ENCODE measurements at regions not wholly inside any gene's neighbourhood (a gene's known extent, or its start where the extent isn't known, plus 50 kb on each side); places are given as distances from the start of the nearest gene placed in this dataset.

DNA sequence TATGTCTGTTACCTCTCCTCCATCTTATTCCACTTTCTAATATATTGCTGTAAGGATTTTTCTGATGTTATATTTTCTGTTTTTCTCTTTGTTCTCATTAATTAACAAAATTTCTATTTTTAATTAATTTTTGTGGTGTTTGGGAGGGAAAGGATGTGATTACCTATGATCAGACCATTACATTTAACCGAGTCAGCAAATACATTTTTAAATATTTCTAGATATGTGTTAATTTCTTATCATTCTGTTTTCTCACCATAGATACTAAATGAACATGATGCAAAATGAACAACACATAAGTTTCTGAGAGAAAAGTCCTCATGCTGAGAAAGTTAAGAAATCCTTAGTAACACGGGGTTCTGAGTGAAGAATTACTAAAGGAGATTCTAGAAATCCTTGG is 80.6 kb upstream of the P2RY1 start:
- Histone ChIP-seq H3K4me3 (ENCODE audit: low read depth, low read length) (no peak overlapping the region), H3K36me3 (no peaks in the 10 kb centered on the region), H3K27me3 (ENCODE audit: insufficient read depth, low read depth, severe bottlenecking) (no peaks in the 10 kb centered on the region), H3K9me3 (ENCODE audit: severe bottlenecking) (peaks cover 6% of the 10 kb centered on the region), H3K27ac (no peak overlapping the region)
- no peak for DNase-seq
- no peak for TF ChIP-seq CTCF (IDR thresholded peaks at IDR 0.05; ENCODE audit: low read depth, low read length)

- no peak for TF ChIP-seq CTCF (IDR thresholded peaks at IDR 0.05; ENCODE audit: low read depth, low read length)
- H3K27me3 ChIP-seq (ENCODE audit: insufficient read depth, low read depth, severe bottlenecking), result no peaks in the 10 kb centered on the region
- no peak for DNase-seq
- peak overlapping the region; percentile 34 for H3K27ac ChIP-seq
- H3K9me3 ChIP-seq (ENCODE audit: severe bottlenecking), result no peaks in the 10 kb centered on the region
- no peaks in the 10 kb centered on the region for H3K36me3 ChIP-seq
- H3K4me3 ChIP-seq (ENCODE audit: low read depth, low read length), result no peak overlapping the region
These were observed 78.1 kb upstream of the P2RY1 start for GRCh38 chr3:152756807-152757206.

DNA sequence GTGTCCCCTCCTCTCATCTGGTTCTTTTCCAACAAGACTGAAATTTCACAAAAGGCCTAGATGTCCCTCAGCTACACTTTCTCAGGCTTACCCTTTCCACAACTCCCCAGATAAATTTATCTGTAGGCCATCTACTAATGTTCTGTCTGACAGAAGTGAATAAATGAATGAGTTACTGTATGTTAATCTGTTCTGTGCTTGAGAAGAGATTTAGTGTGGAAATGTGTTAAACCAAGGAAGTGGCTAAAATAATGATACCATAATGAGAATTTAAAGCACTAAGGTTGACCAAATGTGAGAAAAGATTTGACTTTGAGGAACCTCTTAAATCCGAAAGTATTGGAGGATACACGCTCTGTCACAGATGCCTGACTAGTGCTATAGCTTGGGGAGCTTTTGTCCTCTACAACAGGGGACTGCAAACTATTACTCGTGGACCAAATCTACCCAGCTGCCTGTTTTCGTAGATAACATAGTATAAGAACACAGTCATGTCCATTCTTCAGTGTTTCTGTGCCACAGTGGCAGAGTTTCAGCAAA is 74.8 kb upstream of the P2RY1 start:
- Histone ChIP-seq H3K4me3 (ENCODE audit: low read depth, low read length) (no peak overlapping the region), H3K9me3 (ENCODE audit: severe bottlenecking) (peaks cover 3% of the 10 kb centered on the region), H3K36me3 (no peaks in the 10 kb centered on the region), H3K27me3 (ENCODE audit: insufficient read depth, low read depth, severe bottlenecking) (no peaks in the 10 kb centered on the region), H3K27ac (no peak overlapping the region)
- TF ChIP-seq CTCF (IDR thresholded peaks at IDR 0.05; ENCODE audit: low read depth, low read length), result no peak
- DNase-seq, result no peak

DNA sequence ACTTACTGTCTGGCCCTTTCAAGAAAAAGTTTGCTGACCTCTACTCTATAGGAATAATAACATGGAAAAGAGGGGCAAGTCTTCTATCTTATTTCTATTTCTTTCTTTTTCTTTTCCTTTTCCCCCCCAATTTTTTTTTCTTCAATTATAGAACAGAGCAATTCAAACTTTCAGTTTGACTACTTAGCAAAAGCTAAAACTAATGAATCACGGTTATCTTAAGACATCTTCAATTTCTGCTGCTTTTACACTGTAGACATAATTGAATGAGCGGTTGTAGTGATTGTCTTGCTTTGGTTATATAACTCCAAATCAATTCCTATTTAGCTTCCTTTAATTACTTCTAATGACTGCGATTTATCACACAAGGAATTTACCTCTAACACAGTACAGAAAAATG is 74.3 kb upstream of the P2RY1 start:
- Histone ChIP-seq H3K27ac (no peak overlapping the region), H3K9me3 (ENCODE audit: severe bottlenecking) (peaks cover 3% of the 10 kb centered on the region), H3K36me3 (no peaks in the 10 kb centered on the region), H3K27me3 (ENCODE audit: insufficient read depth, low read depth, severe bottlenecking) (no peaks in the 10 kb centered on the region), H3K4me3 (ENCODE audit: low read depth, low read length) (no peak overlapping the region)
- no peak for TF ChIP-seq CTCF (IDR thresholded peaks at IDR 0.05; ENCODE audit: low read depth, low read length)
- no peak for DNase-seq

DNA sequence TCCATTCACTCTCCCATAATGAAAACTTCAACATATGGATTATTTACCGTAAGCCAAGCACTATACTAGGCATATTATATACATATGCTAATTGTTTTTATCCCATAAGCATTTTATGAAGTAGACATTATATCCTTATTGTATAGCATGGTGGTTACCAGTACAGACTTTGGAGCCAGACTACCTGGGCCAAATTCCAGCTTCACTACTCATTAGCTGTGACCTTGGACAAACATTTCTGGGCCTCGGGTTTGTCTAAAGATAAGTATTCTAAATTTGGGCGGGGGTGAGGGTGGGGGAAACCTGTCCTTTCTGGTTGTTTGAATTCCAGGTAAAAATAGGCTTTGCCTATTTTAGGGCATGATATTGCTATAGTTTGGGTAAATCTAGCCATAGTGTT is 66.5 kb upstream of the P2RY1 start:
- H3K9me3 ChIP-seq (ENCODE audit: severe bottlenecking), result peaks cover 7% of the 10 kb centered on the region
- no peak for DNase-seq
- TF ChIP-seq CTCF (IDR thresholded peaks at IDR 0.05; ENCODE audit: low read depth, low read length), result no peak
- no peaks in the 10 kb centered on the region for H3K36me3 ChIP-seq
- H3K27me3 ChIP-seq (ENCODE audit: insufficient read depth, low read depth, severe bottlenecking), result no peaks in the 10 kb centered on the region
- no peak overlapping the region for H3K4me3 ChIP-seq (ENCODE audit: low read depth, low read length)
- H3K27ac ChIP-seq, result no peak overlapping the region

DNA sequence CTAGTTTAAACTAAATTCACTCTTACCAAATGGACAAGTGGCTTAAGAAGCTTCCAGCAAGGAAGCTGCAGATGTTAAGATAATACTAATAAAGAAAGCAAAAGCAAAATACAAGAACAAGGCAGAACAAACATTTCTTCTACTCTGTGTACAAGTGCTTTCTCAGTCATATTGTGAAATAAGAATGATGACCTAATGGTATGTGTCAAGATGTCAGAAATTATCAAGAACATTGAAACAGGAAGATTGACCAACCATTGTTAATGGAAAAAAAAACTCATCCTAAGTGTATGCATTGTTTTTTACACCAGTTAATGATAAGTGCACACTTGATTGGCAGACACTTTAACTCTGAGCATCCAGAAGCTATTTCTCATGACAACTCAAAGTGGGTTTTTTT is 65.4 kb upstream of the P2RY1 start:
- TF ChIP-seq CTCF (IDR thresholded peaks at IDR 0.05; ENCODE audit: low read depth, low read length), result no peak
- peaks cover 4% of the 10 kb centered on the region for H3K9me3 ChIP-seq (ENCODE audit: severe bottlenecking)
- no peaks in the 10 kb centered on the region for H3K36me3 ChIP-seq
- no peak overlapping the region for H3K4me3 ChIP-seq (ENCODE audit: low read depth, low read length)
- no peaks in the 10 kb centered on the region for H3K27me3 ChIP-seq (ENCODE audit: insufficient read depth, low read depth, severe bottlenecking)
- H3K27ac ChIP-seq, result no peak overlapping the region
- no peak for DNase-seq

All from WERI-Rb-1 (cell line).